ENCODE measurements at regions not wholly inside any gene's neighbourhood (a gene's known extent, or its start where the extent isn't known, plus 50 kb on each side); places are given as distances from the start of the nearest gene placed in this dataset.

- TF ChIP-seq CTCF (conservative IDR thresholded peaks at IDR 0.05), result no peak
- TF ChIP-seq ZFX (IDR thresholded peaks at IDR 0.05), result no peak
Observed at GRCh38 chrX:9318766-9319165, 146.1 kb upstream of the TBL1X start.

Data from C4-2B (cell line).